ENCODE measurements at regions not wholly inside any gene's neighbourhood (a gene's known extent, or its start where the extent isn't known, plus 50 kb on each side); places are given as distances from the start of the nearest gene placed in this dataset.

- Histone ChIP-seq H3K9me2 (ENCODE audit: low read depth, low read length) (no peaks in the 10 kb centered on the region), H3K4me1 (ENCODE audit: insufficient read depth, low read length, severe bottlenecking) (no peaks in the 10 kb centered on the region), H3K79me2 (ENCODE audit: insufficient read depth, low read length) (no peaks in the 10 kb centered on the region), H3K9ac (ENCODE audit: low read length) (no peak overlapping the region), H3F3A (ENCODE audit: insufficient read depth, low read length) (no peaks in the 10 kb centered on the region), H2AFZ (ENCODE audit: low read length) (no peak overlapping the region), H3K27ac (ENCODE audit: low read depth, low read length, poor library complexity, severe bottlenecking) (no peak overlapping the region), H3K4me2 (ENCODE audit: low read length) (no peak overlapping the region), H3K27me3 (ENCODE audit: insufficient read depth, low read length) (no peaks in the 10 kb centered on the region), H4K20me1 (ENCODE audit: insufficient read depth, low read length) (no peaks in the 10 kb centered on the region), H3K36me3 (ENCODE audit: insufficient read depth, low read length) (no peaks in the 10 kb centered on the region), H3K4me3 (ENCODE audit: low read depth, low read length, poor library complexity, severe bottlenecking) (no peak overlapping the region), H3K9me3 (ENCODE audit: low read length) (no peaks in the 10 kb centered on the region)
- TF ChIP-seq EZH2 (IDR thresholded peaks at IDR 0.05; ENCODE audit: borderline replicate concordance, low read length) (no peak), CTCF (IDR thresholded peaks at IDR 0.05; ENCODE audit: low read length) (no peak)
Measured at GRCh38 chr12:86837246-86837645, 581.1 kb upstream of the MGAT4C start.

- no peak overlapping the region for H3K27ac ChIP-seq (ENCODE audit: low read depth, low read length, poor library complexity, severe bottlenecking)
- no peaks in the 10 kb centered on the region for H3K36me3 ChIP-seq (ENCODE audit: insufficient read depth, low read length)
- no peaks in the 10 kb centered on the region for H3K9me2 ChIP-seq (ENCODE audit: low read depth, low read length)
- no peaks in the 10 kb centered on the region for H4K20me1 ChIP-seq (ENCODE audit: insufficient read depth, low read length)
- no peak overlapping the region for H3K4me3 ChIP-seq (ENCODE audit: low read depth, low read length, poor library complexity, severe bottlenecking)
- no peaks in the 10 kb centered on the region for H3F3A ChIP-seq (ENCODE audit: insufficient read depth, low read length)
- no peaks in the 10 kb centered on the region for H3K27me3 ChIP-seq (ENCODE audit: insufficient read depth, low read length)
- no peak overlapping the region for H2AFZ ChIP-seq (ENCODE audit: low read length)
- no peak overlapping the region for H3K4me2 ChIP-seq (ENCODE audit: low read length)
- H3K79me2 ChIP-seq (ENCODE audit: insufficient read depth, low read length) = no peaks in the 10 kb centered on the region
- TF ChIP-seq CTCF (IDR thresholded peaks at IDR 0.05; ENCODE audit: low read length) (no peak), EZH2 (IDR thresholded peaks at IDR 0.05; ENCODE audit: borderline replicate concordance, low read length) (no peak)
- no peaks in the 10 kb centered on the region for H3K9me3 ChIP-seq (ENCODE audit: low read length)
- H3K9ac ChIP-seq (ENCODE audit: low read length) = no peak overlapping the region
- no peaks in the 10 kb centered on the region for H3K4me1 ChIP-seq (ENCODE audit: insufficient read depth, low read length, severe bottlenecking)
Measured at GRCh38 chr12:86834217-86834616, 578.0 kb upstream of the MGAT4C start.

- Histone ChIP-seq H3F3A (ENCODE audit: insufficient read depth, low read length) (no peaks in the 10 kb centered on the region), H3K4me1 (ENCODE audit: insufficient read depth, low read length, severe bottlenecking) (no peaks in the 10 kb centered on the region)
- TF ChIP-seq EZH2 (IDR thresholded peaks at IDR 0.05; ENCODE audit: borderline replicate concordance, low read length) = no peak
- TF ChIP-seq CTCF (IDR thresholded peaks at IDR 0.05; ENCODE audit: low read length) = no peak
Measured at GRCh38 chr12:86827409-86827808, 571.2 kb upstream of the MGAT4C start.

More at GRCh38 chr12:86827409-86827808, 571.2 kb upstream of the MGAT4C start:
- no peaks in the 10 kb centered on the region for H3K36me3 ChIP-seq (ENCODE audit: insufficient read depth, low read length)
- no peaks in the 10 kb centered on the region for H3K9me2 ChIP-seq (ENCODE audit: low read depth, low read length)
- no peaks in the 10 kb centered on the region for H3K79me2 ChIP-seq (ENCODE audit: insufficient read depth, low read length)
- H3K27me3 ChIP-seq (ENCODE audit: insufficient read depth, low read length) = no peaks in the 10 kb centered on the region
- no peak overlapping the region for H2AFZ ChIP-seq (ENCODE audit: low read length)
- H3K9me3 ChIP-seq (ENCODE audit: low read length) = no peaks in the 10 kb centered on the region
- H3K27ac ChIP-seq (ENCODE audit: low read depth, low read length, poor library complexity, severe bottlenecking) = no peak overlapping the region
- H3K4me2 ChIP-seq (ENCODE audit: low read length) = no peak overlapping the region
- no peak overlapping the region for H3K4me3 ChIP-seq (ENCODE audit: low read depth, low read length, poor library complexity, severe bottlenecking)
- no peak overlapping the region for H3K9ac ChIP-seq (ENCODE audit: low read length)
- no peaks in the 10 kb centered on the region for H4K20me1 ChIP-seq (ENCODE audit: insufficient read depth, low read length)

Measured in OCI-LY1 (cell line).